Progenitor cell of endocrine pancreas (in vitro differentiated cells): ENCODE measurements at regions not wholly inside any gene's neighbourhood (a gene's known extent, or its start where the extent isn't known, plus 50 kb on each side); places are given as distances from the start of the nearest gene placed in this dataset.

Experiments used
- DNase-seq: peaks from one replicate; pipeline ENCODE4 v3.0.0; 2021; ENCODE audit warnings: low spot score; ENCODE audit not compliant: unreplicated experiment
- H3K27ac Mint-ChIP-seq: 2 replicates; pipeline ENCODE4 v1.8.0; 2021; ENCODE audit warnings: mild to moderate bottlenecking, moderate library complexity, mixed read lengths
- H3K27me3 Mint-ChIP-seq: 2 replicates; pipeline ENCODE4 v1.8.0; 2021; ENCODE audit warnings: mixed read lengths
- H3K36me3 Mint-ChIP-seq: 2 replicates; pipeline ENCODE4 v1.8.0; 2022; ENCODE audit warnings: mixed read lengths; ENCODE audit not compliant: insufficient read depth
- H3K4me1 Mint-ChIP-seq: 2 replicates; pipeline ENCODE4 v1.8.0; 2021; ENCODE audit warnings: low read depth, mixed read lengths
- H3K4me3 Mint-ChIP-seq: 2 replicates; pipeline ENCODE4 v1.8.0; 2021; ENCODE audit warnings: low read depth, mild to moderate bottlenecking, moderate library complexity, mixed read lengths
- H3K9me3 Mint-ChIP-seq: 2 replicates; pipeline ENCODE4 v1.8.0; 2021; ENCODE audit warnings: low read depth, mixed read lengths
- CTCF ChIP-seq: fragments of 200-600 bp; sonication (generic); IDR thresholded peaks from one replicate; pipeline ENCODE4 v1.5.0; 2021; ENCODE audit warnings: antibody characterized with exemption, mild to moderate bottlenecking; ENCODE audit not compliant: unreplicated experiment

GRCh38 chr2:176648700-176649297 lies 379.6 kb downstream of the MTX2 start:
- H3K27ac Mint-ChIP-seq, result no peak overlapping the region
- H3K9me3 Mint-ChIP-seq, result no peaks in the 10 kb centered on the region
- no peak for TF ChIP-seq CTCF
- H3K27me3 Mint-ChIP-seq, result peaks cover 68% of the 10 kb centered on the region
- H3K4me1 Mint-ChIP-seq, result no peaks in the 10 kb centered on the region
- no peak for DNase-seq
- H3K36me3 Mint-ChIP-seq, result no peaks in the 10 kb centered on the region
- H3K4me3 Mint-ChIP-seq, result no peak overlapping the region

GRCh38 chr2:176650104-176650837 lies 381.0 kb downstream of the MTX2 start:
- H3K4me3 Mint-ChIP-seq, result no peak overlapping the region
- peaks cover 54% of the 10 kb centered on the region for H3K27me3 Mint-ChIP-seq
- no peak for DNase-seq

GRCh38 chr2:176650838-176651555 lies 381.8 kb downstream of the MTX2 start:
- no peak for TF ChIP-seq CTCF
- DNase-seq, result no peak

More at GRCh38 chr2:176650104-176650837, 381.0 kb downstream of the MTX2 start:
- Mint-ChIP-seq H3K9me3 (no peaks in the 10 kb centered on the region), H3K27ac (no peak overlapping the region), H3K4me1 (no peaks in the 10 kb centered on the region), H3K36me3 (no peaks in the 10 kb centered on the region)
- TF ChIP-seq CTCF, result peak; percentile 33

GRCh38 chr2:176652300-176653182 lies 383.3 kb downstream of the MTX2 start:
- H3K36me3 Mint-ChIP-seq, result no peaks in the 10 kb centered on the region
- H3K4me3 Mint-ChIP-seq, result no peak overlapping the region
- no peaks in the 10 kb centered on the region for H3K4me1 Mint-ChIP-seq
- DNase-seq, result no peak
- TF ChIP-seq CTCF, result peak; percentile 87
- H3K9me3 Mint-ChIP-seq, result no peaks in the 10 kb centered on the region
- peaks cover 46% of the 10 kb centered on the region for H3K27me3 Mint-ChIP-seq
- no peak overlapping the region for H3K27ac Mint-ChIP-seq

More at GRCh38 chr2:176650838-176651555, 381.8 kb downstream of the MTX2 start:
- Mint-ChIP-seq H3K27me3 (peaks cover 52% of the 10 kb centered on the region), H3K4me3 (no peak overlapping the region), H3K4me1 (no peaks in the 10 kb centered on the region), H3K9me3 (no peaks in the 10 kb centered on the region), H3K36me3 (no peaks in the 10 kb centered on the region), H3K27ac (no peak overlapping the region)
